AG04450 (cell line): ENCODE measurements at regions not wholly inside any gene's neighbourhood (a gene's known extent, or its start where the extent isn't known, plus 50 kb on each side); places are given as distances from the start of the nearest gene placed in this dataset.
"Not testable (repeated sequence)": the region's sequence is repeated elsewhere in the genome, so short reads cannot be mapped to it uniquely, and the experiment has no call there.

ENCODE experiments used
- CTCF ChIA-PET: fragments of 300-600, 350-600 bp; formaldehyde crosslinking; extraction: SDS; loops from one replicate; lab custom pipeline; 2022; ENCODE audit warnings: antibody characterized with exemption, inconsistent platforms; lab: Charles Lee
- POLR2A ChIA-PET: fragments of 350-600 bp; formaldehyde crosslinking; extraction: SDS; loops from one replicate; lab custom pipeline; 2021; ENCODE audit warnings: antibody characterized with exemption, inconsistent platforms; lab: Yijun Ruan, JAX
- DNase-seq: peaks from one replicate; pipeline ENCODE4 v3.0.0-alpha.2; 2011; ENCODE audit warnings: low read depth, low spot score
- H3K27ac ChIP-seq: one replicate; pipeline ENCODE4 v1.5.1; 2012; ENCODE audit warnings: low read depth, low read length, control low read depth
- H3K27me3 ChIP-seq: one replicate; pipeline ENCODE4 v1.6.0; 2012; ENCODE audit warnings: low read length; ENCODE audit not compliant: control insufficient read depth, insufficient read depth
- H3K4me3 ChIP-seq: 2 replicates; pipeline ENCODE4 v1.5.1; 2011; ENCODE audit warnings: mild to moderate bottlenecking, low read depth, low read length, control low read depth
- H3K9me3 ChIP-seq: 2 replicates; pipeline ENCODE4 v1.5.1; 2012; ENCODE audit warnings: low read length; ENCODE audit not compliant: control insufficient read depth, insufficient read depth

GRCh38 chr5:177664737-177665136 lies 64.8 kb downstream of the B4GALT7 start:
- H3K9me3 ChIP-seq, CTCF ChIA-PET, DNase-seq, POLR2A ChIA-PET, H3K4me3 ChIP-seq, H3K27ac ChIP-seq, H3K27me3 ChIP-seq: not testable (repeated sequence)

GRCh38 chr5:177665172-177665571 lies 65.2 kb downstream of the B4GALT7 start:
- H3K4me3 ChIP-seq, DNase-seq, POLR2A ChIA-PET, CTCF ChIA-PET, H3K9me3 ChIP-seq, H3K27me3 ChIP-seq, H3K27ac ChIP-seq: not testable (repeated sequence)

DNA sequence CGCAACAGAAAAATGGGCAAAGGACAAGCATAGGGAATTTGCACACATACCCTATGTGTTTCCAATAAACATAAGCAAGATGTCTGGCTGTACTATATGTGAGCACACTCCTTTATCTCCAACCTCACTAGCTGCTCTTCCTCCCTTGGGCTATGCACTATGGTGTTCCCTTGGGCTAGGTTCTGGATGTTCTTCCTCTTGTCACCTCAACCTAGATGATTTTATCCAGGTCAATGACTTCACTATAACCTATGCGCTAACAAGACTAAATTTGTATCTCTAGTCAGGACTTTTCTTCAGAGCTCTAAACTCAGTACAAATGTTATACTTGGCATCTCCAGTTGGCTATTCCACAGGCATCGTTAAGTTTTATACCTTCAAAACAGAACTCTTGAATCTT lies 66.0 kb downstream of the B4GALT7 start:
- DNase-seq, H3K4me3 ChIP-seq, H3K27me3 ChIP-seq, POLR2A ChIA-PET, CTCF ChIA-PET, H3K9me3 ChIP-seq, H3K27ac ChIP-seq: not testable (repeated sequence)

DNA sequence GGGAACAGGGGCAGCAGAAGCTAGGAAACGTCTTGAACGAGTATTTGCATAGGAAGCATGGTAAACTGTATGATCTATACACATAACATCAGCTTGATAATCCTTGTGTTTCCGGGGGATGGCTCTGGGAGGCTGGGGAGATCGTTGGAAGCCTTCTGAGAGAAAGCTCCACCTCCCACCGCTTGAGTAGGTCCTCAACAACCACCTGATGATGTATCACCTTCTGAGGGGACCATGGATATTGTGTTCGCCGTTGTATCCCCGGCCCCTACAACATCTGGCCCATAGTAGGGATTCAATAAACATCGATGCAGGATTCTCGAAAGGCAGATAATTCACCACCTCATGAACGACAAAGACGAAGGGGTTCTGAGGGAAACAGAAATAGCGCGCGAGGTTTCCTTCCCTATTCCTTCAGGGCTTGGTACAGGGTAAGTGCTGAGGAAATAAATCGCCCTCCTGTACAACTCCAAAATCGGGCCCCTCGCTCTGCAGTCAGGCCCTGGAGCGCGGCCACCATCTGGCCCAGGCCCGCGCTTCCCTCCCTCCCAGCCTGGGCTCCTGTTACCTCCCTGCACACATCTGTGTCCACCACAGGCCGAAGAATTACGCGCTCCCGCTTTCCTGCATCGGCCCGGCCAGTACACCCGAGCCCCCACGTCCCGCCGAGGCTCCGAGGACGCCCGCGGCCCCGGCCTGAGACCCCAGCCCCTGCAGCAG lies 71.3 kb downstream of the B4GALT7 start:
- H3K27me3 ChIP-seq, POLR2A ChIA-PET, DNase-seq, CTCF ChIA-PET, H3K27ac ChIP-seq, H3K9me3 ChIP-seq: not testable (repeated sequence)
- peak overlapping the region; percentile 54 for H3K4me3 ChIP-seq

- POLR2A ChIA-PET, CTCF ChIA-PET, H3K27ac ChIP-seq, H3K27me3 ChIP-seq, H3K9me3 ChIP-seq, DNase-seq: not testable (repeated sequence)
- H3K4me3 ChIP-seq = peak overlapping the region; percentile 51; the same call in 1 of the 2 replicates
Measured at GRCh38 chr5:177671755-177672690, 72.1 kb downstream of the B4GALT7 start.
